HCT116 (cell line): ENCODE measurements at regions not wholly inside any gene's neighbourhood (a gene's known extent, or its start where the extent isn't known, plus 50 kb on each side); places are given as distances from the start of the nearest gene placed in this dataset.

ENCODE experiments used
- ATAC-seq: fragments of 200-7000 bp; cut with Tn5 transposase; 2 replicates; pipeline ENCODE4 v1.9.1; 2020; ENCODE audit warnings: mild to moderate bottlenecking, moderate library complexity
- BruUV-seq: library from RNA; stranded (reverse); fragments of 400-500 nt; replicated peaks from 2 replicates; lab custom pipeline; 2021; lab: Mats Ljungman, UMichigan
- CTCF ChIA-PET: fragments of 300-600 bp; sonication (Branson Sonifier 250); formaldehyde crosslinking; loops from one replicate; lab custom pipeline; 2021; ENCODE audit warnings: antibody characterized with exemption; lab: Charles Lee
- POLR2A ChIA-PET: fragments of 300-600, 350-600 bp; sonication (Branson Sonifier 250); formaldehyde crosslinking; loops from one replicate; lab custom pipeline; 2021; ENCODE audit warnings: antibody characterized with exemption; lab: Charles Lee
- RAD21 ChIA-PET, 2 experiments: fragments of 300-600 bp; sonication (Branson Sonifier 250); formaldehyde crosslinking; loops; one replicate each; lab custom pipeline; 2023; ENCODE audit warnings: low total read pairs in 2 of 2; ENCODE audit not compliant: uncharacterized antibody in 2 of 2, unreplicated experiment in 2 of 2, low non-redundant PET in 1 of 2; lab: Charles Lee
- DNase-seq: peaks from one replicate; pipeline ENCODE4 v3.0.0-alpha.2; 2010; ENCODE audit warnings: low read depth, low spot score
- H2AFZ ChIP-seq: fragments of 200-600 bp; shearing (Covaris generic), sonication (generic); 2 replicates; pipeline ENCODE4 v1.6.1; 2017; ENCODE audit warnings: low read depth, mixed run types, mixed read lengths, antibody characterized with exemption, low read length; ENCODE audit not compliant: poor library complexity, severe bottlenecking
- H3K27ac ChIP-seq: 2 replicates; pipeline ENCODE4 v1.5.1; 2012; ENCODE audit warnings: low read depth, low read length
- H3K27me3 ChIP-seq: fragments of 200-600 bp; sonication (generic); 2 replicates; pipeline ENCODE4 v1.6.1; 2016; ENCODE audit warnings: mixed run types, low read length, mixed read lengths; ENCODE audit not compliant: insufficient read depth
- H3K36me3 ChIP-seq, 2 experiments: fragments of 200-500 bp in 1 of 2; fragments of 200-600 bp in 1 of 2; sonication (Bioruptor generic) in 1 of 2; sonication (generic) in 1 of 2; 2 replicates each; pipeline versions ENCODE4 v1.5.1 to v1.6.1; 2014 to 2016; ENCODE audit warnings: low read length in 2 of 2, inconsistent platforms in 1 of 2, mixed read lengths in 1 of 2, mixed run types in 1 of 2; ENCODE audit not compliant: insufficient read depth in 2 of 2, control insufficient read depth in 1 of 2
- H3K4me1 ChIP-seq, 2 experiments: fragments of 200-600 bp in 1 of 2; sonication (generic) in 1 of 2; 2 replicates each; pipeline versions ENCODE4 v1.5.1 to v1.6.1; 2012 to 2017; ENCODE audit warnings: low read length in 2 of 2, inconsistent platforms in 1 of 2, mild to moderate bottlenecking in 1 of 2, mixed read lengths in 1 of 2, mixed run types in 1 of 2, moderate library complexity in 1 of 2; ENCODE audit not compliant: insufficient read depth in 2 of 2, control insufficient read depth in 1 of 2
- H3K4me2 ChIP-seq: fragments of 200-600 bp; sonication (generic); 2 replicates; pipeline ENCODE4 v1.6.1; 2017; ENCODE audit warnings: mixed run types, low read length, mixed read lengths
- H3K4me3 ChIP-seq, 2 experiments: fragments of 200-600 bp in 1 of 2; sonication (generic) in 1 of 2; replicated peaks in 1 of 2; 2 replicates each; pipeline ENCODE4 v1.5.1; 2011 to 2016; ENCODE audit warnings: low read length in 2 of 2, control low read depth in 1 of 2, low read depth in 1 of 2, mild to moderate bottlenecking in 1 of 2, mixed read lengths in 1 of 2, mixed run types in 1 of 2
- H3K79me2 ChIP-seq: fragments of 200-600 bp; sonication (generic); 2 replicates; pipeline ENCODE4 v1.6.1; 2017; ENCODE audit warnings: mild to moderate bottlenecking, mixed run types, low read length, moderate library complexity, mixed read lengths; ENCODE audit not compliant: insufficient read depth
- H3K9ac ChIP-seq: fragments of 200-600 bp; sonication (generic); 2 replicates; pipeline ENCODE4 v1.6.1; 2016; ENCODE audit warnings: low read length, mixed read lengths
- H3K9me2 ChIP-seq: fragments of 200-600 bp; sonication (generic), shearing (Covaris generic); 2 replicates; pipeline ENCODE4 v1.6.1; 2017; ENCODE audit warnings: mixed run types, mild to moderate bottlenecking, moderate library complexity; ENCODE audit not compliant: insufficient read depth
- H3K9me3 ChIP-seq, 2 experiments: fragments of 200-500 bp in 1 of 2; fragments of 200-600 bp in 1 of 2; sonication (Bioruptor generic) in 1 of 2; sonication (generic) in 1 of 2; 2 replicates each; pipeline ENCODE4 v1.6.1; 2014 to 2017; ENCODE audit warnings: low read length in 2 of 2, mixed read lengths in 2 of 2, inconsistent platforms in 1 of 2, low read depth in 1 of 2, mild to moderate bottlenecking in 1 of 2, mixed run types in 1 of 2, moderate library complexity in 1 of 2; ENCODE audit not compliant: control insufficient read depth in 1 of 2, insufficient read depth in 1 of 2
- H4K20me1 ChIP-seq: fragments of 200-600 bp; sonication (generic), shearing (Covaris generic); 2 replicates; pipeline ENCODE4 v1.6.1; 2017; ENCODE audit warnings: mixed run types, mild to moderate bottlenecking, moderate library complexity; ENCODE audit not compliant: insufficient read depth
- CEBPB ChIP-seq: IDR thresholded peaks from 2 replicates; pipeline ENCODE4 v1.6.1; 2012; ENCODE audit warnings: low read depth
- CTCF ChIP-seq, 3 experiments: fragments of 200-600 bp in 1 of 3; sonication (generic) in 1 of 3; IDR thresholded peaks in 2 of 3; conservative IDR thresholded peaks in 1 of 3; 2 replicates each; pipeline ENCODE4 v1.5.1; 2012 to 2017; ENCODE audit warnings: low read depth in 2 of 3, low read length in 2 of 3, antibody characterized with exemption in 1 of 3, borderline replicate concordance in 1 of 3, control low read depth in 1 of 3, mild to moderate bottlenecking in 1 of 3, mixed read lengths in 1 of 3, mixed run types in 1 of 3, moderate library complexity in 1 of 3; ENCODE audit not compliant: insufficient read depth in 1 of 3
- EGR1 ChIP-seq: IDR thresholded peaks from 2 replicates; pipeline ENCODE4 v1.6.1; 2012; ENCODE audit warnings: low read depth
- ELF1 ChIP-seq: IDR thresholded peaks from 2 replicates; pipeline ENCODE4 v1.6.1; 2012; ENCODE audit warnings: low read depth, borderline replicate concordance
- FOSL1 ChIP-seq: IDR thresholded peaks from 2 replicates; pipeline ENCODE4 v1.6.1; 2012; ENCODE audit warnings: low read depth
- JUND ChIP-seq: IDR thresholded peaks from 2 replicates; pipeline ENCODE4 v1.6.1; 2012
- MAX ChIP-seq: IDR thresholded peaks from 2 replicates; pipeline ENCODE4 v1.6.1; 2012
- POLR2AphosphoS5 ChIP-seq: IDR thresholded peaks from 2 replicates; pipeline ENCODE4 v1.6.1; 2011; ENCODE audit warnings: mild to moderate bottlenecking, low read depth, low read length, moderate library complexity
- RAD21 ChIP-seq: IDR thresholded peaks from 2 replicates; pipeline ENCODE4 v1.6.1; 2012; ENCODE audit warnings: low read depth, mild to moderate bottlenecking
- SP1 ChIP-seq: IDR thresholded peaks from 2 replicates; pipeline ENCODE4 v1.6.1; 2012; ENCODE audit warnings: low read depth
- SRF ChIP-seq: IDR thresholded peaks from 2 replicates; pipeline ENCODE4 v1.6.1; 2012; ENCODE audit warnings: low read depth
- YY1 ChIP-seq: IDR thresholded peaks from 2 replicates; pipeline ENCODE4 v1.6.1; 2011; ENCODE audit warnings: low read length, low read depth, moderate library complexity, mild to moderate bottlenecking; ENCODE audit not compliant: insufficient replicate concordance; ENCODE audit errors: extremely low read depth
- ZNF274 ChIP-seq: fragments of 200-500 bp; sonication (Bioruptor generic); IDR thresholded peaks from 2 replicates; pipeline ENCODE4 v1.6.1; 2014; ENCODE audit warnings: mild to moderate bottlenecking, low read depth, low read length, inconsistent platforms
- intact Hi-C: fragments of 100-400 bp; cut with micrococcal nuclease; formaldehyde crosslinking; loops from 2 replicates; pipeline ENCODE4 v1.10.0; 2022
- TF ChIP-seq, protein P1 (sequence below): IDR thresholded peaks from 2 replicates; pipeline ENCODE4 v1.6.1; 2012
- TF ChIP-seq, protein P2 (sequence below): IDR thresholded peaks from 2 replicates; pipeline ENCODE4 v1.6.1; 2011; ENCODE audit warnings: mild to moderate bottlenecking, low read length, moderate library complexity; ENCODE audit not compliant: insufficient replicate concordance; ENCODE audit errors: extremely low read depth

DNA sequence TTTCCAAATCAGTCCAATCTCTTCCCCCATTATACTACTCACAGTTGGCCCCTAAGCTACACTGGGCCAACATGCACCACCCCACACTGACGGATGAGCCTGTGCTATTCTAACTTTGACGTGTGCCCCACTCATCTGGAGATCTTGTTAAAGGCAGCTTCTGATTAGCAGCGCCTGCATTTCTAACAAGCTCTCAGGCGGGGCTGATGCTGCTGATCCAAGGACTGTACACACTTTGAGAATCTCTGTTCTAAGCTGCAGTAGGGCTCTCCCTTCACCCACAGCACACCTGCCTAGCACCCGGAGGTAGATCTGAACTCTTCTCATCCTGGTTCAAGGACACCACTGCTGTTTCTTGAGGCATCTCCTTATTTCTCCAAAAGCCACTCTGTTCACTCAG lies 200.7 kb downstream of the SLC4A3 start:
- no peaks in the 10 kb centered on the region for H3K27me3 ChIP-seq
- no peak overlapping the region for H3K9ac ChIP-seq
- ChIA-PET CTCF (no interaction called here), POLR2A (no interaction called here), RAD21 (no interaction called here)
- no peak for TF ChIP-seq POLR2AphosphoS5
- no peak for TF ChIP-seq SRF
- TF ChIP-seq JUND, result no peak
- TF ChIP-seq SP1, result no peak
- TF ChIP-seq ZNF274, result no peak
- no peak for TF ChIP-seq ELF1
- no peak for TF ChIP-seq MAX
- no peak for TF ChIP-seq FOSL1
- no peak for TF ChIP-seq RAD21
- TF ChIP-seq, protein P1, sequence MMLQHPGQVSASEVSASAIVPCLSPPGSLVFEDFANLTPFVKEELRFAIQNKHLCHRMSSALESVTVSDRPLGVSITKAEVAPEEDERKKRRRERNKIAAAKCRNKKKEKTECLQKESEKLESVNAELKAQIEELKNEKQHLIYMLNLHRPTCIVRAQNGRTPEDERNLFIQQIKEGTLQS, result no peak
- no peak for TF ChIP-seq EGR1
- no peak for TF ChIP-seq YY1
- TF ChIP-seq CEBPB, result no peak
- no peak for TF ChIP-seq CTCF (IDR thresholded peaks at IDR 0.05 in 2 of 3, conservative IDR thresholded peaks at IDR 0.05 in 1 of 3; ENCODE audit: borderline replicate concordance in 1 of 3, insufficient read depth in 1 of 3, low read depth in 2 of 3, low read length in 2 of 3)
- TF ChIP-seq, protein P2, sequence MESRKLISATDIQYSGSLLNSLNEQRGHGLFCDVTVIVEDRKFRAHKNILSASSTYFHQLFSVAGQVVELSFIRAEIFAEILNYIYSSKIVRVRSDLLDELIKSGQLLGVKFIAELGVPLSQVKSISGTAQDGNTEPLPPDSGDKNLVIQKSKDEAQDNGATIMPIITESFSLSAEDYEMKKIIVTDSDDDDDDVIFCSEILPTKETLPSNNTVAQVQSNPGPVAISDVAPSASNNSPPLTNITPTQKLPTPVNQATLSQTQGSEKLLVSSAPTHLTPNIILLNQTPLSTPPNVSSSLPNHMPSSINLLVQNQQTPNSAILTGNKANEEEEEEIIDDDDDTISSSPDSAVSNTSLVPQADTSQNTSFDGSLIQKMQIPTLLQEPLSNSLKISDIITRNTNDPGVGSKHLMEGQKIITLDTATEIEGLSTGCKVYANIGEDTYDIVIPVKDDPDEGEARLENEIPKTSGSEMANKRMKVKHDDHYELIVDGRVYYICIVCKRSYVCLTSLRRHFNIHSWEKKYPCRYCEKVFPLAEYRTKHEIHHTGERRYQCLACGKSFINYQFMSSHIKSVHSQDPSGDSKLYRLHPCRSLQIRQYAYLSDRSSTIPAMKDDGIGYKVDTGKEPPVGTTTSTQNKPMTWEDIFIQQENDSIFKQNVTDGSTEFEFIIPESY, result no peak
- H2AFZ ChIP-seq, result no peak overlapping the region
- H3K27ac ChIP-seq, result no peak overlapping the region
- ATAC-seq, result no peak
- intact Hi-C loops, result no loop called here
- H3K4me1 ChIP-seq, result no peaks in the 10 kb centered on the region
- no peaks in the 10 kb centered on the region for H4K20me1 ChIP-seq
- H3K9me3 ChIP-seq, result no peaks in the 10 kb centered on the region
- H3K9me2 ChIP-seq, result no peaks in the 10 kb centered on the region
- no peaks in the 10 kb centered on the region for H3K79me2 ChIP-seq
- peaks cover 5 to 17% of the 10 kb centered on the region in 2 experiments; a peak in 3 of 4 replicates for H3K36me3 ChIP-seq
- H3K4me3 ChIP-seq, result no peak overlapping the region
- no peak for DNase-seq
- BruUV-seq, result no TSS peak
- H3K4me2 ChIP-seq, result no peak overlapping the region
